HCT116 (cell line): ENCODE measurements at regions not wholly inside any gene's neighbourhood (a gene's known extent, or its start where the extent isn't known, plus 50 kb on each side); places are given as distances from the start of the nearest gene placed in this dataset.

Experiments
- ATAC-seq: fragments of 200-7000 bp; cut with Tn5 transposase; 2 replicates; pipeline ENCODE4 v1.9.1; 2020; ENCODE audit warnings: mild to moderate bottlenecking, moderate library complexity
- BruUV-seq: library from RNA; stranded (reverse); fragments of 400-500 nt; replicated peaks from 2 replicates; lab custom pipeline; 2021; lab: Mats Ljungman, UMichigan
- CTCF ChIA-PET: fragments of 300-600 bp; sonication (Branson Sonifier 250); formaldehyde crosslinking; loops from one replicate; lab custom pipeline; 2021; ENCODE audit warnings: antibody characterized with exemption; lab: Charles Lee
- POLR2A ChIA-PET: fragments of 300-600, 350-600 bp; sonication (Branson Sonifier 250); formaldehyde crosslinking; loops from one replicate; lab custom pipeline; 2021; ENCODE audit warnings: antibody characterized with exemption; lab: Charles Lee
- RAD21 ChIA-PET, 2 experiments: fragments of 300-600 bp; sonication (Branson Sonifier 250); formaldehyde crosslinking; loops; one replicate each; lab custom pipeline; 2023; ENCODE audit warnings: low total read pairs in 2 of 2; ENCODE audit not compliant: uncharacterized antibody in 2 of 2, unreplicated experiment in 2 of 2, low non-redundant PET in 1 of 2; lab: Charles Lee
- DNase-seq: peaks from one replicate; pipeline ENCODE4 v3.0.0-alpha.2; 2010; ENCODE audit warnings: low read depth, low spot score
- H2AFZ ChIP-seq: fragments of 200-600 bp; shearing (Covaris generic), sonication (generic); 2 replicates; pipeline ENCODE4 v1.6.1; 2017; ENCODE audit warnings: low read depth, mixed run types, mixed read lengths, antibody characterized with exemption, low read length; ENCODE audit not compliant: poor library complexity, severe bottlenecking
- H3K27ac ChIP-seq: 2 replicates; pipeline ENCODE4 v1.5.1; 2012; ENCODE audit warnings: low read depth, low read length
- H3K27me3 ChIP-seq: fragments of 200-600 bp; sonication (generic); 2 replicates; pipeline ENCODE4 v1.6.1; 2016; ENCODE audit warnings: mixed run types, low read length, mixed read lengths; ENCODE audit not compliant: insufficient read depth
- H3K36me3 ChIP-seq, 2 experiments: fragments of 200-500 bp in 1 of 2; fragments of 200-600 bp in 1 of 2; sonication (Bioruptor generic) in 1 of 2; sonication (generic) in 1 of 2; 2 replicates each; pipeline versions ENCODE4 v1.5.1 to v1.6.1; 2014 to 2016; ENCODE audit warnings: low read length in 2 of 2, inconsistent platforms in 1 of 2, mixed read lengths in 1 of 2, mixed run types in 1 of 2; ENCODE audit not compliant: insufficient read depth in 2 of 2, control insufficient read depth in 1 of 2
- H3K4me1 ChIP-seq, 2 experiments: fragments of 200-600 bp in 1 of 2; sonication (generic) in 1 of 2; 2 replicates each; pipeline versions ENCODE4 v1.5.1 to v1.6.1; 2012 to 2017; ENCODE audit warnings: low read length in 2 of 2, inconsistent platforms in 1 of 2, mild to moderate bottlenecking in 1 of 2, mixed read lengths in 1 of 2, mixed run types in 1 of 2, moderate library complexity in 1 of 2; ENCODE audit not compliant: insufficient read depth in 2 of 2, control insufficient read depth in 1 of 2
- H3K4me2 ChIP-seq: fragments of 200-600 bp; sonication (generic); 2 replicates; pipeline ENCODE4 v1.6.1; 2017; ENCODE audit warnings: mixed run types, low read length, mixed read lengths
- H3K4me3 ChIP-seq, 2 experiments: fragments of 200-600 bp in 1 of 2; sonication (generic) in 1 of 2; replicated peaks in 1 of 2; 2 replicates each; pipeline ENCODE4 v1.5.1; 2011 to 2016; ENCODE audit warnings: low read length in 2 of 2, control low read depth in 1 of 2, low read depth in 1 of 2, mild to moderate bottlenecking in 1 of 2, mixed read lengths in 1 of 2, mixed run types in 1 of 2
- H3K79me2 ChIP-seq: fragments of 200-600 bp; sonication (generic); 2 replicates; pipeline ENCODE4 v1.6.1; 2017; ENCODE audit warnings: mild to moderate bottlenecking, mixed run types, low read length, moderate library complexity, mixed read lengths; ENCODE audit not compliant: insufficient read depth
- H3K9ac ChIP-seq: fragments of 200-600 bp; sonication (generic); 2 replicates; pipeline ENCODE4 v1.6.1; 2016; ENCODE audit warnings: low read length, mixed read lengths
- H3K9me2 ChIP-seq: fragments of 200-600 bp; sonication (generic), shearing (Covaris generic); 2 replicates; pipeline ENCODE4 v1.6.1; 2017; ENCODE audit warnings: mixed run types, mild to moderate bottlenecking, moderate library complexity; ENCODE audit not compliant: insufficient read depth
- H3K9me3 ChIP-seq, 2 experiments: fragments of 200-500 bp in 1 of 2; fragments of 200-600 bp in 1 of 2; sonication (Bioruptor generic) in 1 of 2; sonication (generic) in 1 of 2; 2 replicates each; pipeline ENCODE4 v1.6.1; 2014 to 2017; ENCODE audit warnings: low read length in 2 of 2, mixed read lengths in 2 of 2, inconsistent platforms in 1 of 2, low read depth in 1 of 2, mild to moderate bottlenecking in 1 of 2, mixed run types in 1 of 2, moderate library complexity in 1 of 2; ENCODE audit not compliant: control insufficient read depth in 1 of 2, insufficient read depth in 1 of 2
- H4K20me1 ChIP-seq: fragments of 200-600 bp; sonication (generic), shearing (Covaris generic); 2 replicates; pipeline ENCODE4 v1.6.1; 2017; ENCODE audit warnings: mixed run types, mild to moderate bottlenecking, moderate library complexity; ENCODE audit not compliant: insufficient read depth
- CBX3 ChIP-seq: IDR thresholded peaks from 2 replicates; pipeline ENCODE4 v1.6.1; 2012; ENCODE audit warnings: low read depth
- CEBPB ChIP-seq: IDR thresholded peaks from 2 replicates; pipeline ENCODE4 v1.6.1; 2012; ENCODE audit warnings: low read depth
- EGR1 ChIP-seq: IDR thresholded peaks from 2 replicates; pipeline ENCODE4 v1.6.1; 2012; ENCODE audit warnings: low read depth
- EZH2 ChIP-seq: fragments of 200-600 bp; sonication (generic); IDR thresholded peaks from 2 replicates; pipeline ENCODE4 v1.6.1; 2017; ENCODE audit warnings: antibody characterized with exemption, mixed run types
- EZH2phosphoT487 ChIP-seq: fragments of 200-600 bp; IDR thresholded peaks from 2 replicates; pipeline ENCODE4 v1.6.1; 2018; ENCODE audit warnings: antibody characterized with exemption, borderline replicate concordance
- FOSL1 ChIP-seq: IDR thresholded peaks from 2 replicates; pipeline ENCODE4 v1.6.1; 2012; ENCODE audit warnings: low read depth
- POLR2A ChIP-seq: IDR thresholded peaks from 2 replicates; pipeline ENCODE4 v1.7.0; 2011; ENCODE audit warnings: borderline replicate concordance; ENCODE audit not compliant: insufficient read depth, insufficient read length; ENCODE audit errors: extremely low read depth
- POLR2AphosphoS5 ChIP-seq: IDR thresholded peaks from 2 replicates; pipeline ENCODE4 v1.6.1; 2011; ENCODE audit warnings: mild to moderate bottlenecking, low read depth, low read length, moderate library complexity
- RAD21 ChIP-seq: IDR thresholded peaks from 2 replicates; pipeline ENCODE4 v1.6.1; 2012; ENCODE audit warnings: low read depth, mild to moderate bottlenecking
- SIN3A ChIP-seq: IDR thresholded peaks from 2 replicates; pipeline ENCODE4 v1.6.1; 2012; ENCODE audit warnings: low read depth
- SRF ChIP-seq: IDR thresholded peaks from 2 replicates; pipeline ENCODE4 v1.6.1; 2012; ENCODE audit warnings: low read depth
- TCF7L2 ChIP-seq: IDR thresholded peaks from 2 replicates; pipeline ENCODE4 v1.7.0; 2011; ENCODE audit warnings: borderline replicate concordance, inconsistent platforms; ENCODE audit not compliant: insufficient read depth, insufficient read length; ENCODE audit errors: extremely low read depth
- YY1 ChIP-seq: IDR thresholded peaks from 2 replicates; pipeline ENCODE4 v1.6.1; 2011; ENCODE audit warnings: low read length, low read depth, moderate library complexity, mild to moderate bottlenecking; ENCODE audit not compliant: insufficient replicate concordance; ENCODE audit errors: extremely low read depth
- ZFX ChIP-seq: fragments of 450-650 bp; IDR thresholded peaks from 2 replicates; pipeline ENCODE4 v1.6.1; 2017
- ZNF274 ChIP-seq: fragments of 200-500 bp; sonication (Bioruptor generic); IDR thresholded peaks from 2 replicates; pipeline ENCODE4 v1.6.1; 2014; ENCODE audit warnings: mild to moderate bottlenecking, low read depth, low read length, inconsistent platforms
- intact Hi-C: fragments of 100-400 bp; cut with micrococcal nuclease; formaldehyde crosslinking; loops from 2 replicates; pipeline ENCODE4 v1.10.0; 2022
- TF ChIP-seq, protein P1 (sequence below): IDR thresholded peaks from 2 replicates; pipeline ENCODE4 v1.6.1; 2011; ENCODE audit warnings: mild to moderate bottlenecking, low read length, moderate library complexity; ENCODE audit not compliant: insufficient replicate concordance; ENCODE audit errors: extremely low read depth
- TF ChIP-seq, protein P2 (sequence below), 3 experiments: fragments of 200-600 bp in 1 of 3; sonication (generic) in 1 of 3; IDR thresholded peaks in 2 of 3; conservative IDR thresholded peaks in 1 of 3; 2 replicates each; pipeline ENCODE4 v1.5.1; 2012 to 2017; ENCODE audit warnings: low read depth in 2 of 3, low read length in 2 of 3, antibody characterized with exemption in 1 of 3, borderline replicate concordance in 1 of 3, control low read depth in 1 of 3, mild to moderate bottlenecking in 1 of 3, mixed read lengths in 1 of 3, mixed run types in 1 of 3, moderate library complexity in 1 of 3; ENCODE audit not compliant: insufficient read depth in 1 of 3

DNA sequence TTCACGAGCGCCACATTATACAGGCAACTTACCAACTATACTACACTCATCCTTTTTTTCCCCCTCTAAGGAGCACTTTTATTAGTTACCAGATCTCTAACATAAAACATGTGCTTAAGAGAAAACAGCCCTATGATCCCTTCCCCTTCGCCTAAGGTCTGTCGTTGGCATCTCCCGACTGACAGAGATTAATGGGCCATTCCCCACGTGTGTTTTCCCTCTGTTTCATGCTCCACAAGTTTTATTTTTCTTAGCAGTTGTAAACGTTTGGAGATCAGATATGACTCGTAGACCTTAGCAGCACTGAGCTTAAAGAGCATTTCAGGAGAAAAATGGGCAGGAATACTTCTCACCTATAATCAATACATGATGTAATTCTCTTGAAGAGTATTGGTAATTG is 51.4 kb upstream of the FZD10 start:
- no peaks in the 10 kb centered on the region for H4K20me1 ChIP-seq
- H3K27ac ChIP-seq = no peak overlapping the region
- CTCF ChIA-PET = no interaction called here
- POLR2A ChIA-PET = no interaction called here
- no peaks in the 10 kb centered on the region for H3K79me2 ChIP-seq
- intact Hi-C loops = no loop called here
- H3K4me1 ChIP-seq = no peaks in the 10 kb centered on the region
- H2AFZ ChIP-seq = no peak overlapping the region
- BruUV-seq = no TSS peak
- no peak for TF ChIP-seq POLR2AphosphoS5
- TF ChIP-seq SRF = no peak
- TF ChIP-seq SIN3A = no peak
- TF ChIP-seq EZH2phosphoT487 = no peak
- no peak for TF ChIP-seq CBX3
- TF ChIP-seq, protein P1, sequence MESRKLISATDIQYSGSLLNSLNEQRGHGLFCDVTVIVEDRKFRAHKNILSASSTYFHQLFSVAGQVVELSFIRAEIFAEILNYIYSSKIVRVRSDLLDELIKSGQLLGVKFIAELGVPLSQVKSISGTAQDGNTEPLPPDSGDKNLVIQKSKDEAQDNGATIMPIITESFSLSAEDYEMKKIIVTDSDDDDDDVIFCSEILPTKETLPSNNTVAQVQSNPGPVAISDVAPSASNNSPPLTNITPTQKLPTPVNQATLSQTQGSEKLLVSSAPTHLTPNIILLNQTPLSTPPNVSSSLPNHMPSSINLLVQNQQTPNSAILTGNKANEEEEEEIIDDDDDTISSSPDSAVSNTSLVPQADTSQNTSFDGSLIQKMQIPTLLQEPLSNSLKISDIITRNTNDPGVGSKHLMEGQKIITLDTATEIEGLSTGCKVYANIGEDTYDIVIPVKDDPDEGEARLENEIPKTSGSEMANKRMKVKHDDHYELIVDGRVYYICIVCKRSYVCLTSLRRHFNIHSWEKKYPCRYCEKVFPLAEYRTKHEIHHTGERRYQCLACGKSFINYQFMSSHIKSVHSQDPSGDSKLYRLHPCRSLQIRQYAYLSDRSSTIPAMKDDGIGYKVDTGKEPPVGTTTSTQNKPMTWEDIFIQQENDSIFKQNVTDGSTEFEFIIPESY = no peak
- no peak for TF ChIP-seq TCF7L2
- no peak for TF ChIP-seq ZFX
- TF ChIP-seq, protein P2, sequence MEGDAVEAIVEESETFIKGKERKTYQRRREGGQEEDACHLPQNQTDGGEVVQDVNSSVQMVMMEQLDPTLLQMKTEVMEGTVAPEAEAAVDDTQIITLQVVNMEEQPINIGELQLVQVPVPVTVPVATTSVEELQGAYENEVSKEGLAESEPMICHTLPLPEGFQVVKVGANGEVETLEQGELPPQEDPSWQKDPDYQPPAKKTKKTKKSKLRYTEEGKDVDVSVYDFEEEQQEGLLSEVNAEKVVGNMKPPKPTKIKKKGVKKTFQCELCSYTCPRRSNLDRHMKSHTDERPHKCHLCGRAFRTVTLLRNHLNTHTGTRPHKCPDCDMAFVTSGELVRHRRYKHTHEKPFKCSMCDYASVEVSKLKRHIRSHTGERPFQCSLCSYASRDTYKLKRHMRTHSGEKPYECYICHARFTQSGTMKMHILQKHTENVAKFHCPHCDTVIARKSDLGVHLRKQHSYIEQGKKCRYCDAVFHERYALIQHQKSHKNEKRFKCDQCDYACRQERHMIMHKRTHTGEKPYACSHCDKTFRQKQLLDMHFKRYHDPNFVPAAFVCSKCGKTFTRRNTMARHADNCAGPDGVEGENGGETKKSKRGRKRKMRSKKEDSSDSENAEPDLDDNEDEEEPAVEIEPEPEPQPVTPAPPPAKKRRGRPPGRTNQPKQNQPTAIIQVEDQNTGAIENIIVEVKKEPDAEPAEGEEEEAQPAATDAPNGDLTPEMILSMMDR (IDR thresholded peaks at IDR 0.05 in 2 of 3, conservative IDR thresholded peaks at IDR 0.05 in 1 of 3; ENCODE audit: borderline replicate concordance in 1 of 3, insufficient read depth in 1 of 3, low read depth in 2 of 3, low read length in 2 of 3) = no peak
- no peak for TF ChIP-seq EZH2
- TF ChIP-seq EGR1 = no peak
- TF ChIP-seq RAD21 = no peak
- TF ChIP-seq YY1 = no peak
- no peak for TF ChIP-seq FOSL1
- no peak for TF ChIP-seq POLR2A
- TF ChIP-seq CEBPB = no peak
- no peak for TF ChIP-seq ZNF274
- TF ChIP-seq, all 23 proteins: peak for 0
- Histone ChIP-seq H3K4me2 (no peak overlapping the region), H3K9me3 (peaks cover 0 to 31% of the 10 kb centered on the region in 2 experiments; a peak in 2 of 4 replicates), H3K9ac (no peak overlapping the region), H3K4me3 (no peak overlapping the region), H3K27me3 (no peaks in the 10 kb centered on the region), H3K9me2 (no peaks in the 10 kb centered on the region), H3K36me3 (no peaks in the 10 kb centered on the region)
- ATAC-seq (no peak), DNase-seq (no peak)
- RAD21 ChIA-PET = no interaction called here
